Activated naive CD4-positive, alpha-beta T cell treated with anti-CD3 and anti-CD28 coated beads, Interleukin-2, amount 10 ng/mL, durations not matched to agents 7 days and 5 days (primary cell): ENCODE measurements at regions not wholly inside any gene's neighbourhood (a gene's known extent, or its start where the extent isn't known, plus 50 kb on each side); places are given as distances from the start of the nearest gene placed in this dataset.
A peak's percentile ranks its signal among the peaks of the same experiment; 100 is the strongest.

Experiments used
- CTCF ChIA-PET: fragments of 350-600 bp; sonication (Branson Sonifier 250); formaldehyde crosslinking; loops from one replicate; lab custom pipeline; 2021; ENCODE audit warnings: antibody characterized with exemption; lab: Charles Lee
- DNase-seq: peaks from one replicate; pipeline ENCODE4 v3.0.0-alpha.2; 2020
- H3K27ac Mint-ChIP-seq: one replicate; pipeline ENCODE4 v1.8.0; 2021; ENCODE audit warnings: mild to moderate bottlenecking, moderate library complexity, mixed read lengths
- H3K27me3 Mint-ChIP-seq: one replicate; pipeline ENCODE4 v1.8.0; 2021; ENCODE audit warnings: mild to moderate bottlenecking, mixed read lengths
- H3K36me3 Mint-ChIP-seq: one replicate; pipeline ENCODE4 v1.8.0; 2021; ENCODE audit warnings: mixed read lengths
- H3K4me1 Mint-ChIP-seq: one replicate; pipeline ENCODE4 v1.8.0; 2021; ENCODE audit warnings: mixed read lengths
- H3K4me3 Mint-ChIP-seq: one replicate; pipeline ENCODE4 v1.8.0; 2021; ENCODE audit warnings: mild to moderate bottlenecking, moderate library complexity, mixed read lengths
- H3K9me3 Mint-ChIP-seq: one replicate; pipeline ENCODE4 v1.8.0; 2021; ENCODE audit warnings: mixed read lengths

DNA sequence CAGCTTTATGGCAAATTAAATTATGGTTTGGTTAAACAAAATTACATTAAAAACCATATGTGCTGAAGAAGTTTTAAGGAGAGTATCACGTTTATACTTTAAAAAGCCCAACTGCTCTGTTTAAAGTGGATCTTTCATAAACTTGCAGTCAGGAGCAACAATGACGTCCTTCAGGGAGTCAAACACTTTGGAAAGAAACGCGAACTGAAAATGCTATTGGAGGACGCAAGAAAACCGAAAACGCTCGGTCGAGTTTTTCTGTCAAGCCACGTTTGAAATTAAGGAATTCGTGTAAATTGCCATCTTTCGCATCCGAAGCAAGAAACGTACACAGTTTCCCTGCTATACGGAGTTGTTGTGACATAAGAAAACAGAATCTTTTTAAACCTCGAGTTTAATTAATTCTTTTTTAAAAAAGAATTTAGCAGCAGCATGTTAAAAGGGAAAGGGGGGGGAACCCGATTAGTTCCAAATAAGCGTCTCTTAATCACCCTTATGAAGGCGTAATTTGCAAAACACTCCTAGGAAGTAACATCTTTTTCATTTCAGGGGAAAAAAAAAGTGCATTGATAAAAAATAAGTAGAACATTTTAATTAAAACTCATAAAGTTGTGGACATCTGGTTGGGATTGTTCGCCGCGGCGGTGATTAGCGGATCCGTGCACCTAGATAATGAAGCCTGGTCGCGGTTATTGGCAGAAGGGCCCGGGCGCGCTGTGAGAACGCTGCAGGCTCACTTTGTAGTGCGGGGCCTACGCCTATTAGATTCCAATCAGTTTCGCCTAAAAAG is 295.4 kb downstream of the TFAP2C start:
- Mint-ChIP-seq H3K27ac (peak overlapping the region; percentile 31), H3K27me3 (peaks cover 81% of the 10 kb centered on the region), H3K9me3 (no peaks in the 10 kb centered on the region), H3K4me3 (no peak overlapping the region), H3K4me1 (no peaks in the 10 kb centered on the region), H3K36me3 (no peaks in the 10 kb centered on the region)
- CTCF ChIA-PET, result no interaction called here
- DNase-seq, result no peak

DNA sequence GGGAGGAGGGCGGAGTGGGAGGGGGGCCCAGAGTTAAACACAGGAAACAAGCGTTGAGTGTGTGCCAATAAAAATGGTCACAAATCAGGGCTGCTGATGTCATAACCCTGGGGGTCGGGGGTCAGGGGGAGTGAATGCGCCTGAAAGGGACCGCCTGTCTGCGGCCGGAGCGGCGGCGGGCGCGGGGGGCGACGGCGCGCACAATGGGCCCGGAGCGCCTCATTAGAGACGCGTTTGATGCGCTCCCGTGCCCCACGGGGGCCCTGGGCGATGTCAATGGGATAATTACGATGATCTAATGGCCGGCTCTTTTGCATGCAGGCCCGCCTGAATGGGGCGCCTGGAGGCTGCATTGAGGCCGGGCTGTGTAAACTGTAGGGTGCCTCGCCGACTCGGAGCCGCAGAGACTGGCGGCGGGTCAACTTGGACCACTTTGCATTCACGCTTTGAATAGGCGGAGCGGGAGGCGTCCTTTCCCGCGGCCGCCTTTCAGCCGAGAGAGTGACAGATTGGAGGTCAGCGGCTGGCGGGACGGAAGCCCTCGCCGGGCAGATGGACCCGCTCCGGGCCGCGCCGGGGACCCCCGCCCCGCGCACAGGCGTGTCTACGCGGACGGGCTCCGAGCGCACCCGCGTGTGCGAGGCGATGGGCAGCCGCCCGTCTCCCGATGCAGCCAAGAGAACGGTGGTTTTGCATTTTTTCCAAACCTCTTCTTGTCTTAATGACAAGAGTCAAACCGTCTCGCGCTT is 296.1 kb downstream of the TFAP2C start:
- no peaks in the 10 kb centered on the region for H3K36me3 Mint-ChIP-seq
- peak overlapping the region; percentile 31 for H3K27ac Mint-ChIP-seq
- no peak overlapping the region for H3K4me3 Mint-ChIP-seq
- CTCF ChIA-PET, result no interaction called here
- H3K4me1 Mint-ChIP-seq, result no peaks in the 10 kb centered on the region
- H3K27me3 Mint-ChIP-seq, result peaks cover 88% of the 10 kb centered on the region
- H3K9me3 Mint-ChIP-seq, result no peaks in the 10 kb centered on the region
- DNase-seq, result no peak

DNA sequence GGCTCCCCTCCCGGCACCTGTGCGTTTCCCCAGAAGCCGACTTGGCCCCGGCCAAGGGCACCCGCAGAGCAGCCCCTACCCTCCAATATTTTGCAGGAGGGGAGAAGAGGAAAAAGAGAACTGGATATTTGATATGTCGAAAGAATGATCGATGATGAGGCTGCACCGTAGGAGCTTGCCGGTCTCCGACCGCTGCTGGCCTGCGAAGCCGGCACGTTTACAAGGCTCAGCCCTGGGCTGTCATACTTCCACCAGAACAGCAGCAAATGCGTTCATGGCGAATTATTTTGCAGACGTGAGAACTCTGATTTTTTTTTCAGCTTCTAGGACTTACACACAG is 296.7 kb downstream of the TFAP2C start:
- H3K9me3 Mint-ChIP-seq, result no peaks in the 10 kb centered on the region
- no peak overlapping the region for H3K4me3 Mint-ChIP-seq
- CTCF ChIA-PET, result no interaction called here
- H3K36me3 Mint-ChIP-seq, result no peaks in the 10 kb centered on the region
- H3K27me3 Mint-ChIP-seq, result peaks cover 93% of the 10 kb centered on the region
- H3K4me1 Mint-ChIP-seq, result no peaks in the 10 kb centered on the region
- DNase-seq, result no peak
- peak overlapping the region; percentile 14 for H3K27ac Mint-ChIP-seq

GRCh38 chr20:56926501-56926900 is 297.4 kb downstream of the TFAP2C start:
- H3K4me3 Mint-ChIP-seq, result no peak overlapping the region
- no peaks in the 10 kb centered on the region for H3K9me3 Mint-ChIP-seq
- H3K27me3 Mint-ChIP-seq, result peaks cover 89% of the 10 kb centered on the region
- CTCF ChIA-PET, result no interaction called here
- DNase-seq, result no peak
- no peaks in the 10 kb centered on the region for H3K36me3 Mint-ChIP-seq
- no peaks in the 10 kb centered on the region for H3K4me1 Mint-ChIP-seq
- no peak overlapping the region for H3K27ac Mint-ChIP-seq

DNA sequence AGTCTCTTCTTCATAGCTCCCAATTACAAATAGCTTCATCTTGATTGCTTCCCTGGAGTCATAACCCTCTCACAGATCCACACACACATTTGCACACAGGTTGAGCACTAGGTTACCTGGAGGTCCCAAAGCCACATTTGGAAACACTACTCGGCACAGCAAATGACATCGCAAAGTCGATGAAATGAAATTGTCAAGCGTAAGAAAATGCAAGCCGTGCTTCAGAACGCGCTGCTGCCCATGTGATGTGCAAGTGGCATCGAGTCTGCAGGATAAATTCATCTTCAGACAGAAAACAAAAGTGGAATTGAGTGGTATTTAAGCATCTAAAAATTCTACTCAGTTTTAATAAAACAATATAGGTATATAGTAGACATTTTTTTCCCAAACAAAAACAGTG is 298.0 kb downstream of the TFAP2C start:
- no peak overlapping the region for H3K4me3 Mint-ChIP-seq

GRCh38 chr20:56928007-56928406 is 298.9 kb downstream of the TFAP2C start:
- no peaks in the 10 kb centered on the region for H3K9me3 Mint-ChIP-seq
- H3K4me1 Mint-ChIP-seq, result no peaks in the 10 kb centered on the region
- H3K36me3 Mint-ChIP-seq, result no peaks in the 10 kb centered on the region
- H3K27ac Mint-ChIP-seq, result no peak overlapping the region
- DNase-seq, result no peak
- peaks cover 77% of the 10 kb centered on the region for H3K27me3 Mint-ChIP-seq
- H3K4me3 Mint-ChIP-seq, result no peak overlapping the region
- CTCF ChIA-PET, result no interaction called here

More for the DNA sequence above, 298.0 kb downstream of the TFAP2C start:
- H3K9me3 Mint-ChIP-seq, result no peaks in the 10 kb centered on the region
- no peak for DNase-seq
- CTCF ChIA-PET, result no interaction called here
- H3K27ac Mint-ChIP-seq, result no peak overlapping the region
- no peaks in the 10 kb centered on the region for H3K36me3 Mint-ChIP-seq
- H3K27me3 Mint-ChIP-seq, result peaks cover 86% of the 10 kb centered on the region
- no peaks in the 10 kb centered on the region for H3K4me1 Mint-ChIP-seq

DNA sequence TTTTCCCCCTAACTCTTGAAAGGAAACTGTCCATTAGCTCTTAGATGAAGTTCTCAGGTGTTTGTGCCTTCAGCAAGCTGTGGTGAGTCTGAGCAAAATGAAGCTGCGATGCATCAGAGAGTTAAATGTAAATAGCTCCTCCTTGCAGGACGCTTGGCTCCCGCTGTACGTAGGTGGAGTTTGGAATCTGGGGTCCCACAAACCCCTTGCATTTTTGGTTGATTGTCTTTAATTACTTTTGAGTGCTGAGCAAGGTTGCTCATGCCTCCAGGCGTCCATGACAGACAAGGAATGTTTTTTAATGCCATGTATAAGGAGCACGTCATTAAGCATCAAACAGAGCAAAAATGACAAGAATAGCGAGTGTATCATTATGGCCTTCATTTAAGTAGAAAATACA is 300.5 kb downstream of the TFAP2C start:
- H3K4me3 Mint-ChIP-seq, result no peak overlapping the region
- H3K36me3 Mint-ChIP-seq, result no peaks in the 10 kb centered on the region
- no peak overlapping the region for H3K27ac Mint-ChIP-seq
- CTCF ChIA-PET, result no interaction called here
- no peaks in the 10 kb centered on the region for H3K9me3 Mint-ChIP-seq
- peaks cover 61% of the 10 kb centered on the region for H3K27me3 Mint-ChIP-seq
- DNase-seq, result no peak
- H3K4me1 Mint-ChIP-seq, result no peaks in the 10 kb centered on the region

- Mint-ChIP-seq H3K36me3 (no peaks in the 10 kb centered on the region), H3K27me3 (peaks cover 49% of the 10 kb centered on the region), H3K4me1 (no peaks in the 10 kb centered on the region), H3K27ac (no peak overlapping the region), H3K4me3 (no peak overlapping the region), H3K9me3 (no peaks in the 10 kb centered on the region)
- DNase-seq, result no peak
- CTCF ChIA-PET, result no interaction called here
These were observed 301.8 kb downstream of the TFAP2C start for GRCh38 chr20:56930876-56931275.

DNA sequence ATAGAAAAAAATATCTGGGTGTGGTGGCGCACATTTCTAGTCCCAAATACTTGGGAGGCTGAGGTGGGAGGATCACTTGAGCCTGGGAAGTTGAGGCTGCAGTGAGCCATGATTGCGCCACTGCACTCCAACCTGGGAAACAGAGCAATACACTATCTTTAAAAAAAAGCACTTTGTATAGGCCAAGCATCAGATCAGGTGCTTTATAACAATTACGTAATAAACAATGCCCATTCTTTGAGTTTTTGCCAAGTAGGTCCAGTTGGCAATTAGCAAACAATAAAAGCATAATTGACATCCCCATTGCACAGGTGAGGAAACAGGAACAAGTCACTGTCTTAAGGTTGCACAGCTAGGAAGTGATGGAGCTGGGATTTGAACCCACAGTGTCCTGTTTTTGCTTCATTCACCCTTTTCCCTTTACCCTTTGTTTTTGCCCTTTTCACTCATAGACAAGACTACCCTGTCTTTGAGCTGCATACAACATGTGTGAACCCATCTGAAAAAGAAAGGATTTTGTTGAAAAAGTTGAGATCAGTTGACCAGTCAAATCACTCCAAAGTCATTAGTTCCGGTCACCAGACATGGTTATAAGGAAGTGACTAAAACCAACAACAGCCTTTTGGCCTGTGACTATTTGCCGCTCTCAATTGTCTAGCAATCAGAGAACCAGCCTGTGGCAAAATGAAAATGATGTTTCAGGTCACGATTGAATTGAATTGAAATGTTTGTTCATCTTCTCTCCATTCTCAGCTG is 303.6 kb downstream of the TFAP2C start:
- Mint-ChIP-seq H3K4me3 (no peak overlapping the region), H3K27ac (no peak overlapping the region), H3K9me3 (no peaks in the 10 kb centered on the region), H3K27me3 (peaks cover 32% of the 10 kb centered on the region), H3K4me1 (no peaks in the 10 kb centered on the region), H3K36me3 (no peaks in the 10 kb centered on the region)
- CTCF ChIA-PET, result no interaction called here
- no peak for DNase-seq

- CTCF ChIA-PET, result no interaction called here
- Mint-ChIP-seq H3K4me1 (no peaks in the 10 kb centered on the region), H3K27ac (no peak overlapping the region), H3K9me3 (no peaks in the 10 kb centered on the region), H3K27me3 (peaks cover 26% of the 10 kb centered on the region), H3K4me3 (no peak overlapping the region), H3K36me3 (no peaks in the 10 kb centered on the region)
- no peak for DNase-seq
These were observed 304.2 kb downstream of the TFAP2C start for GRCh38 chr20:56933331-56933698.

DNA sequence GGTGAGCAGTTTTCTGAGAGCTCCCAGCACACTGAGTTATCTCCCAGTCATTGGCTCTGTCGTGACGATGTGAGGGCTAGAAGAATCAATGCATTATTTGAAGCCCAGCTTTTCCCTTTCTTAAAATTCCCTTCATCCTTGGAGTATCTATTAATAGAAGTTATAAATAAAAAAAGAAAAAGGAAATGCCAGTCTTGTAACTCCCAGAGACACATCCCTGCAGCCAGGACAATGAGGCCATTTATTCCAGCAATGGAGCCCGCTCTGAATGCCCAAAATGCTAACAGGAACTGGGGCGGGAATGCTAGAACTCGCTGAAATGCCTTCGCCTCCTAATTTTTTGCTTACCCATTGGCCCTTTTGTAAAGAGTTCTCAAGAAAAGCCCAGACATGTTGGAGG is 305.8 kb downstream of the TFAP2C start:
- Mint-ChIP-seq H3K9me3 (no peaks in the 10 kb centered on the region), H3K4me3 (no peak overlapping the region), H3K27me3 (peaks cover 17% of the 10 kb centered on the region), H3K27ac (no peak overlapping the region), H3K36me3 (no peaks in the 10 kb centered on the region), H3K4me1 (no peaks in the 10 kb centered on the region)
- no peak for DNase-seq
- CTCF ChIA-PET, result no interaction called here

DNA sequence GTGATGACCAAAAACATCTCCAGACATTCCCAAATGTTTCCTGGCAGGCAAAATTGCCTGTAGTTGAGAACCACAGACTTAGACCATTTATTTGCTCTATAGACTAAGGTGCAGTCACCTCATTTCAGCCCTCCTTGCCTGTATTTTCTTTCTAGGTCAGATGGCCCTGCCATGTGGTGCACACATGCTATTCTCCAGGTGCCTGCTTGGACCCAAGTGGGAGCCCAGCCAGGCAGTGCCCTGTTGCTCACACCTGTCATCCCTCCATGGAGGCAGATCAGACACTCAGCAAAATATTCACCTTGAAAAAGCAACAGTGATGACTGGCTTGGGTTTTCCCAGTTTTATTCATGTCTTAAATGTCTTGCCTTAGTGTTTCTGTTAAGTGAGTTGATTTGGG is 311.4 kb downstream of the TFAP2C start:
- peaks cover 5% of the 10 kb centered on the region for H3K27me3 Mint-ChIP-seq

DNA sequence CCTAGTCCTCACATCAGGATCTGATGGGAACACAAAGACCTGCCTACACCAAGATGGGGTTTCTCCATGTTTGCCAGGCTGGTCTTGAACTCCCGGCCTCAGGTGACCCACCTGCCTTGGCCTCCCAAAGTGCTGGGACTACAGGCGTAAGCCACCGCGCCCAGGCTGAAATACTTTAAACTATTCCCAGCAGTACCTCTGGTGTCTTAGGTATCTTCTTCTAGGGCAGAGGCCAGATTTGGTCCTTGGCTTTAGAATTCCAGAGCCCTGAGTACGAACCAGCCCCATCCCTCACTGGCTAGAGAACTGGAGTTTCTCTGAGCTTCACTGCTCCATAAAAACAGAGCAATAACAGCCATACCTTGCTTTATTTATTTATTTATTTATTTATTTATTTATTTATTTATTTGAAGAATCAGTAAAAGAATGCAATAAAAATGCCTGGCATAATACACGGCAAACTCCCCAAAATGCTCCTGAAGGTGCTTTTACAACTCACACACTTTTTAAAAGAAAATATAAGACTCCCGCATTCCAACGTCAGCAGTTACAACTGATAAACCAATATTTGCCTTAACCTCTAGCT is 312.1 kb downstream of the TFAP2C start:
- no peak for DNase-seq
- CTCF ChIA-PET, result no interaction called here
- Mint-ChIP-seq H3K27ac (no peak overlapping the region), H3K4me3 (no peak overlapping the region), H3K27me3 (peaks cover 10% of the 10 kb centered on the region), H3K4me1 (no peaks in the 10 kb centered on the region), H3K36me3 (no peaks in the 10 kb centered on the region), H3K9me3 (no peaks in the 10 kb centered on the region)

More for the DNA sequence above, 311.4 kb downstream of the TFAP2C start:
- no peaks in the 10 kb centered on the region for H3K4me1 Mint-ChIP-seq
- H3K4me3 Mint-ChIP-seq, result no peak overlapping the region
- H3K9me3 Mint-ChIP-seq, result no peaks in the 10 kb centered on the region
- H3K36me3 Mint-ChIP-seq, result no peaks in the 10 kb centered on the region
- H3K27ac Mint-ChIP-seq, result no peak overlapping the region
- CTCF ChIA-PET, result no interaction called here
- no peak for DNase-seq
